ENCODE measurements at regions not wholly inside any gene's neighbourhood (a gene's known extent, or its start where the extent isn't known, plus 50 kb on each side); places are given as distances from the start of the nearest gene placed in this dataset.
A peak's percentile ranks its signal among the peaks of the same experiment; 100 is the strongest.

- DNase-seq (ENCODE audit: low spot score in 2 of 2) (no peak), ATAC-seq (no peak)
- Mint-ChIP-seq H3K9me3 (no peaks in the 10 kb centered on the region), H3K36me3 (no peaks in the 10 kb centered on the region), H3K4me3 (no peak overlapping the region), H3K4me1 (no peaks in the 10 kb centered on the region), H3K27ac (no peak overlapping the region)
Measured at GRCh38 chr11:31873124-31873523, 62.0 kb upstream of the PAX6 start.

- Mint-ChIP-seq H3K36me3 (no peaks in the 10 kb centered on the region), H3K27ac (no peak overlapping the region), H3K9me3 (no peaks in the 10 kb centered on the region), H3K4me1 (no peaks in the 10 kb centered on the region), H3K4me3 (no peak overlapping the region)
- ATAC-seq (peak; percentile 38), DNase-seq (ENCODE audit: low spot score in 2 of 2) (no peak)
Measured at GRCh38 chr11:31872076-31872443, 60.9 kb upstream of the PAX6 start.

- Mint-ChIP-seq H3K36me3 (no peaks in the 10 kb centered on the region), H3K27ac (no peak overlapping the region), H3K4me1 (no peaks in the 10 kb centered on the region), H3K4me3 (no peak overlapping the region), H3K9me3 (no peaks in the 10 kb centered on the region)
- DNase-seq (ENCODE audit: low spot score in 2 of 2): no peak
- ATAC-seq: no peak
Measured at GRCh38 chr11:31871310-31872075, 60.4 kb upstream of the PAX6 start.

- H3K36me3 Mint-ChIP-seq: no peaks in the 10 kb centered on the region
- H3K27ac Mint-ChIP-seq: no peak overlapping the region
- H3K4me3 Mint-ChIP-seq: no peak overlapping the region
- peak; percentile 22 for ATAC-seq
- peak in 1 of 2 donors; percentile 48 for DNase-seq (ENCODE audit: low spot score in 2 of 2)
- no peaks in the 10 kb centered on the region for H3K4me1 Mint-ChIP-seq
- no peaks in the 10 kb centered on the region for H3K9me3 Mint-ChIP-seq
Measured at GRCh38 chr11:31870609-31871309, 59.6 kb upstream of the PAX6 start.

DNA sequence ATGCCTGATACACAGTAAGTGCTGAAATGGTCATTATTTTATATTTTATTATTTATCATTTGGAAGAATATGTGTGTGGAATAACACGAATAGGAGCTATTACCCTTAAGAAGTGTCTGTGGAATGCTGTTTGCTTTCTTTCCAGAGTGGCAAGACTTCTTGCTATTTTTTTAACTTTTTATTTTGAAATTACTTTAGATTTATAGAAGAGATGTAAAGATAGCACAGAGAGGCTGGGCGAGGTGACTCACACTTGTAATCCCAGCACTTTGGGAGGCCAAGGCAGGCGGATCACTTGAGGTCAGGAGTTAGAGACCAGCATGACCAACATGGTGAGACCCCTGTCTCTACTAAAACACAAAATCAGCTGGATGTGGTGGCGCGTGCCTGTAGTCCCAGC lies 58.9 kb upstream of the PAX6 start:
- H3K4me1 Mint-ChIP-seq: no peaks in the 10 kb centered on the region
- H3K27ac Mint-ChIP-seq: no peak overlapping the region
- DNase-seq (ENCODE audit: low spot score in 2 of 2) (no peak), ATAC-seq (no peak)
- no peak overlapping the region for H3K4me3 Mint-ChIP-seq
- no peaks in the 10 kb centered on the region for H3K9me3 Mint-ChIP-seq
- no peaks in the 10 kb centered on the region for H3K36me3 Mint-ChIP-seq

DNA sequence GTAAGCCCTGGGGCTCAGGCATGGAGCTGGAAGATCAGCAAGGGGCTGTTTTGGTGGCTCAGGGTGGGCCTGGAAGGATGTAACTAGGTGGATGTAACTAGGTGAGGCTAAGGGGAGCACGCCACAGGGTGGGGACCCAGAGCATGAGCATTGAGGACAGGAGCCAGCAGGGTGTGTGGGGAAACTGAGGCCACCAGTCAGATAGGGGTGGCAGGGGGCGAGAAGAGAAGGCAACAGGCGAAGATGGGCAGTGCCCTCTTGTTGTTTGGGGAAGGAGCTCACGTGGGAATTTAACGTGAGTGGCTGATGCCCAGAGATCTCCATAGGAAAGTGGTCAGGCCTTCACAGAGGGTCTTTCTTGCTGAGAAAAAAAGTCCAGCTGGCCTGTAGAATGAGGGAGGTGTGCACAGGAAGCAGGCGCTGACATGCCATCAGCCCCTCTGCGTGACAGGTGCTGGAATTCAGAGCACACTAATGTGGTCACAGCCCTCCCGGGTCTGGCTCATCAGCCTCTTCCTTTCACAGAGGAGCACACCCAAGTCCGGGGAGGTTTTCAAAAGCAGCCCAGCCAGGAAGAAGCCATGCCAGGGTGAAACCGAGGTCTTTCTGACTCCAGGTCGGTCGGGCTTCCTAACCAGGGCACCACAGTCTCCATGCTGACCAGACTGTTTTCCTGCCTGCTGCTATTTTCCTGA lies 54.6 kb upstream of the PAX6 start:
- ATAC-seq: no peak
- H3K9me3 Mint-ChIP-seq: no peaks in the 10 kb centered on the region

DNA sequence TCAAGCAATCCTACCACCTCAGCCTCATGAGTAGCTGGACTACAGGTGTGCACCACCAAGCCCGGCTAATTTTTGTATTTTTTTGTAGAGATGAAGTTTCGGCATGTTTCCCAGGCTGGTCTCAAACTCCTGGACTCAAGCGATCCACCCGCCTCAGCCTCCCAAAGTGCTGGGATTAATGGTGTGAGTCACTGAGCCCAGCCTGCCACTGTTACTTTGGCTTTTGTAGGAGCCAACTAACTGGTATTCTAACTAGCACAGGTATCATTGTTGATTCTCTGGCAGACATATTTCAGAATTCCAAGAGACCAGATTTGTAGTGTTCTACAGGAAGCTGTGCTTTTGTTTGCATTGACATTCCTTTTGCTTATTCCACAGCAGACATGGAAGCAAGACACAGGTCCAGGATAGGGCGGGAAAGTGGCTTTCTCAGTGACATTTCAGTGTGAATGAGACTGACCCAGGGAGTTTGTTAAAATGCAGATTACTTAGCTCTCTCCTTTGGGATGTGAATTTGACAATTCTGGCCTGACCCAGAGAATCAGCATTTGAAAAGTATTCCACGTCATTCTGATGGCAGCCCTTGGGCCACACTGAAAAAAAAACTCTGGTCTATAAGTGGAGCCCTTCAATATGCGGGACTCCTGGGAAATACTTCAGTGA lies 52.2 kb upstream of the PAX6 start:
- ATAC-seq (no peak), DNase-seq (ENCODE audit: low spot score in 2 of 2) (no peak)
- Mint-ChIP-seq H3K4me3 (no peak overlapping the region), H3K9me3 (no peaks in the 10 kb centered on the region), H3K4me1 (no peaks in the 10 kb centered on the region), H3K27ac (no peak overlapping the region), H3K36me3 (no peaks in the 10 kb centered on the region)

More for the DNA sequence above, 54.6 kb upstream of the PAX6 start:
- no peak for DNase-seq (ENCODE audit: low spot score in 2 of 2)
- Mint-ChIP-seq H3K27ac (no peak overlapping the region), H3K4me1 (no peaks in the 10 kb centered on the region), H3K4me3 (no peak overlapping the region), H3K36me3 (no peaks in the 10 kb centered on the region)

DNA sequence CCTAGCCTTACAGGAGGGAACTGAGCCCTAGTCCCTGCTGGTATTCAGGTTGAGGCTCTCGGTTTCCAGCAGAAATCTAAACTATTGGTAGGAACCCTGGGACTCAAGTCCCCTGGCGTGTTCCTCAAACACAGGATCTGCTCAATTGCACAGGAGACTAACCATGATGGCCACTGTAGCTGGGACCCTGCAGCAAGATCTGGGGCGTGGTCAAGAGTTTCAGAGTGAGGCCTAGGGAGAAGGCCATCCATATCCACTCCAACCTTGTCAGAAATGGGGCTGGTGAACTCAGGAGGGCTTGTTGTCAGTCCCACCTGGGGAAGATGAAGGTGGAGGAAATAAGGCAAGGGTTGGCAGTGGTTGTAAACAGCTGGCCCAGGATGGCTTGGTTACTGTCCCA lies 49.9 kb upstream of the PAX6 start:
- Mint-ChIP-seq H3K4me1 (no peaks in the 10 kb centered on the region), H3K36me3 (no peaks in the 10 kb centered on the region), H3K4me3 (no peak overlapping the region), H3K27ac (no peak overlapping the region), H3K9me3 (no peaks in the 10 kb centered on the region)
- ATAC-seq (peak; percentile 33), DNase-seq (ENCODE audit: low spot score in 2 of 2) (no peak)
